ENCODE measurements at regions not wholly inside any gene's neighbourhood (a gene's known extent, or its start where the extent isn't known, plus 50 kb on each side); places are given as distances from the start of the nearest gene placed in this dataset.

GRCh38 chr2:149679286-149679685, 91.7 kb upstream of the MMADHC start:
- intact Hi-C loops (cut with DNase I; ENCODE audit: low total_unique reads) = no loop called here
- no peak overlapping the region for H3K4me3 ChIP-seq (ENCODE audit: low read depth, poor library complexity, severe bottlenecking)
- WGBS, 2 donors = 84 to 85% methylated on average over 2 of the region's 2 CpGs
- no peak for DNase-seq (ENCODE audit: low spot score in 2 of 2)
- no peak for TF ChIP-seq CTCF (IDR thresholded peaks at IDR 0.05)

GRCh38 chr2:149677416-149677815, 89.8 kb upstream of the MMADHC start:
- intact Hi-C loops (cut with DNase I; ENCODE audit: low total_unique reads) = no loop called here
- TF ChIP-seq POLR2A (IDR thresholded peaks at IDR 0.05) (no peak), CTCF (IDR thresholded peaks at IDR 0.05) (no peak)
- DNase-seq (ENCODE audit: low spot score in 2 of 2) = no peak
- no peak overlapping the region for H3K4me3 ChIP-seq (ENCODE audit: low read depth, poor library complexity, severe bottlenecking)
- 80 to 88% methylated on average over 1 of the region's 1 CpG for WGBS, 2 donors

- 86 to 95% methylated on average over 2 of the region's 2 CpGs for WGBS, 2 donors
- intact Hi-C loops (cut with DNase I; ENCODE audit: low total_unique reads) = no loop called here
- H3K4me3 ChIP-seq (ENCODE audit: low read depth, poor library complexity, severe bottlenecking) = no peak overlapping the region
- no peak for TF ChIP-seq POLR2A (IDR thresholded peaks at IDR 0.05)
- TF ChIP-seq CTCF (IDR thresholded peaks at IDR 0.05) = no peak
- no peak for DNase-seq (ENCODE audit: low spot score in 2 of 2)
Observed at GRCh38 chr2:149670086-149670485, 82.5 kb upstream of the MMADHC start.

- no peak overlapping the region for H3K4me3 ChIP-seq (ENCODE audit: low read depth, poor library complexity, severe bottlenecking)
- WGBS, 2 donors = 93 to 96% methylated on average over 1 of the region's 1 CpG
- DNase-seq (ENCODE audit: low spot score in 2 of 2) = no peak
- intact Hi-C loops (cut with DNase I; ENCODE audit: low total_unique reads) = no loop called here
- TF ChIP-seq CTCF (IDR thresholded peaks at IDR 0.05) (no peak), POLR2A (IDR thresholded peaks at IDR 0.05) (no peak)
Observed at GRCh38 chr2:149666809-149667320, 79.3 kb upstream of the MMADHC start.

GRCh38 chr2:149664896-149665295, 77.3 kb upstream of the MMADHC start:
- TF ChIP-seq CTCF (IDR thresholded peaks at IDR 0.05) (no peak), POLR2A (IDR thresholded peaks at IDR 0.05) (no peak)
- WGBS, 2 donors = 99% methylated on average over 3 of the region's 3 CpGs
- intact Hi-C loops (cut with DNase I; ENCODE audit: low total_unique reads) = no loop called here
- no peak overlapping the region for H3K4me3 ChIP-seq (ENCODE audit: low read depth, poor library complexity, severe bottlenecking)
- DNase-seq (ENCODE audit: low spot score in 2 of 2) = no peak

GRCh38 chr2:149662556-149662955, 75.0 kb upstream of the MMADHC start:
- intact Hi-C loops (cut with DNase I; ENCODE audit: low total_unique reads) = no loop called here
- DNase-seq (ENCODE audit: low spot score in 2 of 2) = no peak

More at GRCh38 chr2:149662556-149662955, 75.0 kb upstream of the MMADHC start:
- TF ChIP-seq CTCF (IDR thresholded peaks at IDR 0.05) = no peak
- no peak for TF ChIP-seq POLR2A (IDR thresholded peaks at IDR 0.05)
- no peak overlapping the region for H3K4me3 ChIP-seq (ENCODE audit: low read depth, poor library complexity, severe bottlenecking)

Data from lower leg skin (tissue), 4 donors.